Keratinocyte (primary cell): ENCODE measurements at regions not wholly inside any gene's neighbourhood (a gene's known extent, or its start where the extent isn't known, plus 50 kb on each side); places are given as distances from the start of the nearest gene placed in this dataset.

ENCODE experiments used
- EZH2 ChIP-seq: IDR thresholded peaks from one replicate; pipeline ENCODE4 v1.6.1; 2012; ENCODE audit warnings: inconsistent platforms, mild to moderate bottlenecking, low read length, moderate library complexity
- TF ChIP-seq, protein P1 (sequence below), 3 experiments: IDR thresholded peaks in 1 of 3; conservative IDR thresholded peaks in 1 of 3; optimal IDR thresholded peaks in 1 of 3; 2 replicates in 2 of 3; 3 replicates in 1 of 3; pipeline versions ENCODE3 to v1.5.1; 2011; ENCODE audit warnings: low read length in 3 of 3, mild to moderate bottlenecking in 3 of 3, moderate library complexity in 2 of 3, control low read depth in 1 of 3, inconsistent platforms in 1 of 3; ENCODE audit not compliant: insufficient read depth in 2 of 3; ENCODE audit errors: extremely low read depth in 1 of 3

DNA sequence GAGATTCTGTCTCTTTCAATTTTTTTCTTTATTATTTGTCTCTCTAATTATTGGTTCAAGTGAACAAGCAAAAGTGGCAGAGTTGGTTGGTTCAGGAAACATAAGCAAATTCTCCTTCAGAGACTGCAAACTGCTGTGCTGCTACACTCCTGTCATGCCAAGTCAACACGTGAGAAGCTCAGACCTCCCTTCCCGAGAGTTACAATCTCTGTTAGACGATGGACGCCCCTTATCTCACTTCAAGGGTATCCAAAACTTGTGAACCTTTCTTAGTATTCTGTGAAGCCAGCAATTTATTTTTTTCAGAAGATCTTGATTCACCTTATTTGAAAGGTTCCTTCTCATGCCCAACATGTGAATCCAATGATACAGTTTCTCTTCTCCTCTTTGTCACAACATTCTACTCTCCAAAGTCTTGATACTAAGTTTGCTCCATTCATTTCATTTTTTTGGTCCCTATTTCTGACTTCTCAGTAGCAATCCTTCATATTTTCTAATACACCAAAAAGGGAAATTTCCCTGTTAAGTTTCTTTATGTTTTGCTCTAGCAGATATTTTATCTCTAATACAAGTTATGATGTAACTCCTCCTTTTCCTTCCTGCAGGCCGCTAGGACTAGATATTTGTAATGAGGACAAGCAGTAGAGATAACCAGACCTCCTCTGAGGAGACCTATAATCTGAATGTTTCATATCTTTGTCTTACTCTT is 448.8 kb upstream of the CITED2 start:
- TF ChIP-seq, protein P1, sequence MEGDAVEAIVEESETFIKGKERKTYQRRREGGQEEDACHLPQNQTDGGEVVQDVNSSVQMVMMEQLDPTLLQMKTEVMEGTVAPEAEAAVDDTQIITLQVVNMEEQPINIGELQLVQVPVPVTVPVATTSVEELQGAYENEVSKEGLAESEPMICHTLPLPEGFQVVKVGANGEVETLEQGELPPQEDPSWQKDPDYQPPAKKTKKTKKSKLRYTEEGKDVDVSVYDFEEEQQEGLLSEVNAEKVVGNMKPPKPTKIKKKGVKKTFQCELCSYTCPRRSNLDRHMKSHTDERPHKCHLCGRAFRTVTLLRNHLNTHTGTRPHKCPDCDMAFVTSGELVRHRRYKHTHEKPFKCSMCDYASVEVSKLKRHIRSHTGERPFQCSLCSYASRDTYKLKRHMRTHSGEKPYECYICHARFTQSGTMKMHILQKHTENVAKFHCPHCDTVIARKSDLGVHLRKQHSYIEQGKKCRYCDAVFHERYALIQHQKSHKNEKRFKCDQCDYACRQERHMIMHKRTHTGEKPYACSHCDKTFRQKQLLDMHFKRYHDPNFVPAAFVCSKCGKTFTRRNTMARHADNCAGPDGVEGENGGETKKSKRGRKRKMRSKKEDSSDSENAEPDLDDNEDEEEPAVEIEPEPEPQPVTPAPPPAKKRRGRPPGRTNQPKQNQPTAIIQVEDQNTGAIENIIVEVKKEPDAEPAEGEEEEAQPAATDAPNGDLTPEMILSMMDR (optimal IDR thresholded peaks at IDR 0.05 in 1 of 3, IDR thresholded peaks at IDR 0.05 in 1 of 3, conservative IDR thresholded peaks at IDR 0.05 in 1 of 3; ENCODE audit: extremely low read depth in 1 of 3, insufficient read depth in 2 of 3, low read length in 3 of 3): no peak
- no peak for TF ChIP-seq EZH2
